GM12878 (cell line): ENCODE measurements at regions not wholly inside any gene's neighbourhood (a gene's known extent, or its start where the extent isn't known, plus 50 kb on each side); places are given as distances from the start of the nearest gene placed in this dataset.

Experiments
- ATAC-seq: fragments of 200-7000 bp; cut with Tn5 transposase; 3 replicates; pipeline ENCODE4 v1.9.1; 2020; ENCODE audit warnings: mild to moderate bottlenecking, moderate library complexity
- BruUV-seq: library from RNA; stranded (reverse); fragments of 400-500 nt; replicated peaks from 2 replicates; lab custom pipeline; 2021; lab: Mats Ljungman, UMichigan
- CTCF ChIA-PET: fragments of 300-600 bp; sonication (Branson Sonifier 250); formaldehyde crosslinking; extraction: SDS; loops from one replicate; lab custom pipeline; 2021; ENCODE audit warnings: inconsistent platforms; lab: Yijun Ruan, JAX
- POLR2A ChIA-PET: fragments of 350-600 bp; formaldehyde crosslinking; extraction: SDS; loops from one replicate; lab custom pipeline; 2021; ENCODE audit warnings: inconsistent platforms; lab: Charles Lee
- RAD21 ChIA-PET: fragments of 300-600 bp; sonication (Branson Sonifier 250); formaldehyde crosslinking; loops from one replicate; lab custom pipeline; 2023; ENCODE audit warnings: antibody characterized with exemption; ENCODE audit not compliant: unreplicated experiment; lab: Charles Lee
- SMC1A ChIA-PET: fragments of 300-600 bp; sonication (Branson Sonifier 250); formaldehyde crosslinking; loops from one replicate; lab custom pipeline; 2023; ENCODE audit not compliant: unreplicated experiment, uncharacterized antibody; lab: Charles Lee
- DNase-seq: peaks from one replicate; pipeline ENCODE4 v3.0.0-alpha.2; 2011; ENCODE audit warnings: low read depth, low spot score
- FAIRE-seq: peaks from 3 replicates; lab custom pipeline; 2011; peaks lifted over from hg19 to GRCh38; lab: Jason Lieb, UNC
- H2AFZ ChIP-seq: 2 replicates; pipeline ENCODE4 v1.6.0; 2011; ENCODE audit warnings: low read depth, low read length, control low read depth; ENCODE audit not compliant: control insufficient read depth
- H3K27ac ChIP-seq: 2 replicates; pipeline ENCODE4 v1.5.1; 2011; ENCODE audit warnings: control low read depth; ENCODE audit not compliant: control insufficient read depth, insufficient read depth
- H3K27me3 ChIP-seq, 2 experiments: replicated peaks in 1 of 2; 2 replicates each; pipeline versions ENCODE4 v1.6.0 to v1.6.1; 2011; ENCODE audit warnings: low read length in 1 of 2; ENCODE audit not compliant: control insufficient read depth in 2 of 2, insufficient read depth in 2 of 2
- H3K36me3 ChIP-seq, 2 experiments: 2 replicates each; pipeline ENCODE4 v1.5.1; 2011; ENCODE audit warnings: low read length in 1 of 2; ENCODE audit not compliant: control insufficient read depth in 2 of 2, insufficient read depth in 2 of 2
- H3K4me1 ChIP-seq: 2 replicates; pipeline ENCODE4 v1.6.1; 2011; ENCODE audit warnings: mild to moderate bottlenecking, low read length, moderate library complexity, mixed read lengths; ENCODE audit not compliant: control insufficient read depth, insufficient read depth
- H3K4me2 ChIP-seq: 2 replicates; pipeline ENCODE4 v1.6.0; 2011; ENCODE audit warnings: control low read depth; ENCODE audit not compliant: control insufficient read depth, insufficient read depth
- H3K4me3 ChIP-seq: fragments of 200-600 bp; sonication (generic); 2 replicates; pipeline ENCODE4 v1.5.1; 2016
- H3K79me2 ChIP-seq: 2 replicates; pipeline ENCODE4 v1.6.0; 2011; ENCODE audit warnings: low read length; ENCODE audit not compliant: control insufficient read depth, insufficient read depth
- H3K9ac ChIP-seq: 2 replicates; pipeline ENCODE4 v1.8.0; 2011; ENCODE audit warnings: low read length, control low read depth, mixed read lengths; ENCODE audit not compliant: control insufficient read depth, insufficient read depth
- H3K9me3 ChIP-seq: replicated peaks from 3 replicates; pipeline ENCODE4 v1.5.1; 2011; ENCODE audit warnings: mild to moderate bottlenecking, low read length; ENCODE audit not compliant: control insufficient read depth, insufficient read depth
- H4K20me1 ChIP-seq: 2 replicates; pipeline ENCODE4 v1.6.0; 2011; ENCODE audit not compliant: control insufficient read depth, insufficient read depth
- CHD4 ChIP-seq: fragments of 200-600 bp; sonication (generic); IDR thresholded peaks from 2 replicates; pipeline ENCODE4 v1.6.1; 2016; ENCODE audit warnings: mild to moderate bottlenecking
- EP300 ChIP-seq, 2 experiments: fragments of 150-350 bp in 1 of 2; IDR thresholded peaks; 2 replicates each; pipeline ENCODE4 v1.6.1; 2011 to 2012; ENCODE audit warnings: low read depth in 2 of 2, low read length in 2 of 2, borderline replicate concordance in 1 of 2, improper control_type of control experiment in 1 of 2, inconsistent platforms in 1 of 2; ENCODE audit not compliant: control insufficient read depth in 1 of 2
- ESRRA ChIP-seq: IDR thresholded peaks from 2 replicates; pipeline ENCODE4 v1.6.1; 2012; ENCODE audit warnings: mild to moderate bottlenecking, low read length, improper control_type of control experiment
- ETV6 ChIP-seq, 2 experiments: fragments of 450-650 bp in 1 of 2; IDR thresholded peaks in 1 of 2; conservative IDR thresholded peaks in 1 of 2; 2 replicates each; pipeline ENCODE4 v1.6.1; 2014; ENCODE audit warnings: antibody characterized with exemption in 1 of 2, borderline replicate concordance in 1 of 2, low read depth in 1 of 2, mild to moderate bottlenecking in 1 of 2, moderate library complexity in 1 of 2
- MEF2B ChIP-seq: fragments of 450-650 bp; IDR thresholded peaks from 2 replicates; pipeline ENCODE4 v1.6.1; 2018; ENCODE audit warnings: mild to moderate bottlenecking, moderate library complexity; ENCODE audit not compliant: partially characterized antibody, poor library complexity, severe bottlenecking
- MXI1 ChIP-seq: fragments of 150-350 bp; IDR thresholded peaks from 2 replicates; pipeline ENCODE4 v1.6.1; 2011; ENCODE audit warnings: low read depth, mild to moderate bottlenecking, inconsistent platforms, low read length, improper control_type of control experiment
- NFYA ChIP-seq: IDR thresholded peaks from 2 replicates; pipeline ENCODE4 v1.6.1; 2011; ENCODE audit warnings: low read depth, mild to moderate bottlenecking, low read length, improper control_type of control experiment, borderline replicate concordance
- POLR2AphosphoS2 ChIP-seq: IDR thresholded peaks from 2 replicates; pipeline ENCODE4 v1.6.1; 2011; ENCODE audit warnings: low read depth, mild to moderate bottlenecking, low read length, improper control_type of control experiment, moderate library complexity
- RAD51 ChIP-seq: fragments of 450-650 bp; IDR thresholded peaks from 2 replicates; pipeline ENCODE4 v1.6.1; 2016; ENCODE audit warnings: moderate library complexity, mild to moderate bottlenecking, inconsistent platforms
- RB1 ChIP-seq: fragments of 450-650 bp; formaldehyde crosslinking; IDR thresholded peaks from 2 replicates; pipeline ENCODE4 v1.6.1; 2017; ENCODE audit warnings: mild to moderate bottlenecking, borderline replicate concordance
- SUPT20H ChIP-seq: IDR thresholded peaks from 2 replicates; pipeline ENCODE4 v1.6.1; 2011; ENCODE audit warnings: low read depth, mild to moderate bottlenecking, low read length, moderate library complexity, borderline replicate concordance; ENCODE audit not compliant: control insufficient read depth
- ZNF622 ChIP-seq: fragments of 450-650 bp; IDR thresholded peaks from 2 replicates; pipeline ENCODE4 v1.6.1; 2017; ENCODE audit warnings: mild to moderate bottlenecking, inconsistent platforms
- WGBS: methylation state at CpG from one replicate; pipeline ENCODE4 v1.1.6; 2016; ENCODE audit warnings: low lambda C conversion rate; ENCODE audit not compliant: insufficient replicate concordance, insufficient coverage; ENCODE audit errors: missing lambda C conversion rate; 5-methylcytosine and 5-hydroxymethylcytosine counted together
- in situ Hi-C: fragments of 300-500 bp; cut with MboI; formaldehyde crosslinking; loops from 9 replicates; pipeline ENCODE4 v1.14.3; 2018; ENCODE audit warnings: mixed read lengths
- intact Hi-C: fragments of 100-400 bp; cut with micrococcal nuclease; formaldehyde crosslinking; loops from one replicate; pipeline ENCODE4 v1.14.2; 2022; ENCODE audit not compliant: unreplicated experiment
- TF ChIP-seq, protein P1 (sequence below): fragments of 450-650 bp; conservative IDR thresholded peaks from 2 replicates; pipeline ENCODE4 v1.6.1; 2017; ENCODE audit warnings: mild to moderate bottlenecking, moderate library complexity
- TF ChIP-seq, protein P2 (sequence below): IDR thresholded peaks from 2 replicates; pipeline ENCODE4 v1.6.1; 2012; ENCODE audit warnings: low read depth, low read length, improper control_type of control experiment
- TF ChIP-seq, protein P3 (sequence below): fragments of 450-650 bp; formaldehyde crosslinking; IDR thresholded peaks from 2 replicates; pipeline ENCODE4 v1.4.0; 2020; ENCODE audit warnings: mild to moderate bottlenecking, moderate library complexity
- TF ChIP-seq, protein P4 (sequence below): fragments of 450-650 bp; IDR thresholded peaks from 2 replicates; pipeline ENCODE4 v1.6.1; 2017; ENCODE audit warnings: low read depth, mild to moderate bottlenecking, moderate library complexity

DNA sequence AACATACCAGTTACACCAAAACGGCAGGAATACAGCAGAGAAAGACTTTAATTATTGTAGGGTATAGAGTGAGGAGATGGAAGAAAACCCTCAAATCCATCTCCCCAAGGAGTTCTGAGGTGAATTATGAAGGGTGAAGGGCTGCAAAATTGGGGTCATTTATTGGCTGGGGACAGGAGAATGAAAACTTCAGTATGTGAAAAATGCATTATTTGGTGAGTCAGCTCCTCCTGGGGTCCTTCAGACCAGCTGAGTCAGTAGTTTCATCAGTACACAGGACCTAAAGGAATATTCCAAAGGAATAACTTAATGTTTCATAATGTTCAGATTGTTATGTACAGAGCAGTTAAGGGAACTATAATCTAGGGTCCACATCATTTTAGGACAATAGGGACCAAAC is 566.0 kb downstream of the GBE1 start:
- no peak overlapping the region for H3K4me2 ChIP-seq
- no peak overlapping the region for H3K27ac ChIP-seq
- ChIA-PET RAD21 (no interaction called here), CTCF (interaction anchor here (0.7 to 1.0 kb wide), 2 partner anchors 32 to 951 kb away, joined by 3 read pairs; no protein-coding TSS in a partner anchor), SMC1A (no interaction called here), POLR2A (no interaction called here)
- no peaks in the 10 kb centered on the region for H3K27me3 ChIP-seq
- no peak overlapping the region for H3K9ac ChIP-seq
- 0% methylated on average over 1 of the region's 1 CpG for WGBS
- intact Hi-C loops = no loop called here
- ATAC-seq (no peak), FAIRE-seq (no peak), DNase-seq (no peak)
- TF ChIP-seq RB1 = no peak
- no peak for TF ChIP-seq ETV6 (conservative IDR thresholded peaks at IDR 0.05 in 1 of 2, IDR thresholded peaks at IDR 0.05 in 1 of 2; ENCODE audit: borderline replicate concordance in 1 of 2, low read depth in 1 of 2)
- no peak for TF ChIP-seq ZNF622
- no peak for TF ChIP-seq MEF2B
- TF ChIP-seq CHD4 = no peak
- TF ChIP-seq ESRRA = no peak
- TF ChIP-seq SUPT20H = no peak
- TF ChIP-seq MXI1 = no peak
- TF ChIP-seq, protein P1, sequence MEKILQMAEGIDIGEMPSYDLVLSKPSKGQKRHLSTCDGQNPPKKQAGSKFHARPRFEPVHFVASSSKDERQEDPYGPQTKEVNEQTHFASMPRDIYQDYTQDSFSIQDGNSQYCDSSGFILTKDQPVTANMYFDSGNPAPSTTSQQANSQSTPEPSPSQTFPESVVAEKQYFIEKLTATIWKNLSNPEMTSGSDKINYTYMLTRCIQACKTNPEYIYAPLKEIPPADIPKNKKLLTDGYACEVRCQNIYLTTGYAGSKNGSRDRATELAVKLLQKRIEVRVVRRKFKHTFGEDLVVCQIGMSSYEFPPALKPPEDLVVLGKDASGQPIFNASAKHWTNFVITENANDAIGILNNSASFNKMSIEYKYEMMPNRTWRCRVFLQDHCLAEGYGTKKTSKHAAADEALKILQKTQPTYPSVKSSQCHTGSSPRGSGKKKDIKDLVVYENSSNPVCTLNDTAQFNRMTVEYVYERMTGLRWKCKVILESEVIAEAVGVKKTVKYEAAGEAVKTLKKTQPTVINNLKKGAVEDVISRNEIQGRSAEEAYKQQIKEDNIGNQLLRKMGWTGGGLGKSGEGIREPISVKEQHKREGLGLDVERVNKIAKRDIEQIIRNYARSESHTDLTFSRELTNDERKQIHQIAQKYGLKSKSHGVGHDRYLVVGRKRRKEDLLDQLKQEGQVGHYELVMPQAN = no peak
- TF ChIP-seq, protein P2, sequence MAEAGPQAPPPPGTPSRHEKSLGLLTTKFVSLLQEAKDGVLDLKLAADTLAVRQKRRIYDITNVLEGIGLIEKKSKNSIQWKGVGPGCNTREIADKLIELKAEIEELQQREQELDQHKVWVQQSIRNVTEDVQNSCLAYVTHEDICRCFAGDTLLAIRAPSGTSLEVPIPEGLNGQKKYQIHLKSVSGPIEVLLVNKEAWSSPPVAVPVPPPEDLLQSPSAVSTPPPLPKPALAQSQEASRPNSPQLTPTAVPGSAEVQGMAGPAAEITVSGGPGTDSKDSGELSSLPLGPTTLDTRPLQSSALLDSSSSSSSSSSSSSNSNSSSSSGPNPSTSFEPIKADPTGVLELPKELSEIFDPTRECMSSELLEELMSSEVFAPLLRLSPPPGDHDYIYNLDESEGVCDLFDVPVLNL = no peak
- no peak for TF ChIP-seq EP300 (IDR thresholded peaks at IDR 0.05; ENCODE audit: borderline replicate concordance in 1 of 2, control insufficient read depth in 1 of 2, low read depth in 2 of 2, low read length in 2 of 2)
- no peak for TF ChIP-seq RAD51
- TF ChIP-seq, protein P3, sequence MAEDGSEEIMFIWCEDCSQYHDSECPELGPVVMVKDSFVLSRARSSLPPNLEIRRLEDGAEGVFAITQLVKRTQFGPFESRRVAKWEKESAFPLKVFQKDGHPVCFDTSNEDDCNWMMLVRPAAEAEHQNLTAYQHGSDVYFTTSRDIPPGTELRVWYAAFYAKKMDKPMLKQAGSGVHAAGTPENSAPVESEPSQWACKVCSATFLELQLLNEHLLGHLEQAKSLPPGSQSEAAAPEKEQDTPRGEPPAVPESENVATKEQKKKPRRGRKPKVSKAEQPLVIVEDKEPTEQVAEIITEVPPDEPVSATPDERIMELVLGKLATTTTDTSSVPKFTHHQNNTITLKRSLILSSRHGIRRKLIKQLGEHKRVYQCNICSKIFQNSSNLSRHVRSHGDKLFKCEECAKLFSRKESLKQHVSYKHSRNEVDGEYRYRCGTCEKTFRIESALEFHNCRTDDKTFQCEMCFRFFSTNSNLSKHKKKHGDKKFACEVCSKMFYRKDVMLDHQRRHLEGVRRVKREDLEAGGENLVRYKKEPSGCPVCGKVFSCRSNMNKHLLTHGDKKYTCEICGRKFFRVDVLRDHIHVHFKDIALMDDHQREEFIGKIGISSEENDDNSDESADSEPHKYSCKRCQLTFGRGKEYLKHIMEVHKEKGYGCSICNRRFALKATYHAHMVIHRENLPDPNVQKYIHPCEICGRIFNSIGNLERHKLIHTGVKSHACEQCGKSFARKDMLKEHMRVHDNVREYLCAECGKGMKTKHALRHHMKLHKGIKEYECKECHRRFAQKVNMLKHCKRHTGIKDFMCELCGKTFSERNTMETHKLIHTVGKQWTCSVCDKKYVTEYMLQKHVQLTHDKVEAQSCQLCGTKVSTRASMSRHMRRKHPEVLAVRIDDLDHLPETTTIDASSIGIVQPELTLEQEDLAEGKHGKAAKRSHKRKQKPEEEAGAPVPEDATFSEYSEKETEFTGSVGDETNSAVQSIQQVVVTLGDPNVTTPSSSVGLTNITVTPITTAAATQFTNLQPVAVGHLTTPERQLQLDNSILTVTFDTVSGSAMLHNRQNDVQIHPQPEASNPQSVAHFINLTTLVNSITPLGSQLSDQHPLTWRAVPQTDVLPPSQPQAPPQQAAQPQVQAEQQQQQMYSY = no peak
- TF ChIP-seq POLR2AphosphoS2 = no peak
- TF ChIP-seq, protein P4, sequence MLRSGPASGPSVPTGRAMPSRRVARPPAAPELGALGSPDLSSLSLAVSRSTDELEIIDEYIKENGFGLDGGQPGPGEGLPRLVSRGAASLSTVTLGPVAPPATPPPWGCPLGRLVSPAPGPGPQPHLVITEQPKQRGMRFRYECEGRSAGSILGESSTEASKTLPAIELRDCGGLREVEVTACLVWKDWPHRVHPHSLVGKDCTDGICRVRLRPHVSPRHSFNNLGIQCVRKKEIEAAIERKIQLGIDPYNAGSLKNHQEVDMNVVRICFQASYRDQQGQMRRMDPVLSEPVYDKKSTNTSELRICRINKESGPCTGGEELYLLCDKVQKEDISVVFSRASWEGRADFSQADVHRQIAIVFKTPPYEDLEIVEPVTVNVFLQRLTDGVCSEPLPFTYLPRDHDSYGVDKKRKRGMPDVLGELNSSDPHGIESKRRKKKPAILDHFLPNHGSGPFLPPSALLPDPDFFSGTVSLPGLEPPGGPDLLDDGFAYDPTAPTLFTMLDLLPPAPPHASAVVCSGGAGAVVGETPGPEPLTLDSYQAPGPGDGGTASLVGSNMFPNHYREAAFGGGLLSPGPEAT = no peak
- no peak for TF ChIP-seq NFYA
- no peaks in the 10 kb centered on the region for H3K36me3 ChIP-seq
- H4K20me1 ChIP-seq = no peaks in the 10 kb centered on the region
- H2AFZ ChIP-seq = no peak overlapping the region
- no peaks in the 10 kb centered on the region for H3K4me1 ChIP-seq
- H3K9me3 ChIP-seq = no peaks in the 10 kb centered on the region
- BruUV-seq = no TSS peak
- no peak overlapping the region for H3K4me3 ChIP-seq
- in situ Hi-C loops = no loop called here
- no peaks in the 10 kb centered on the region for H3K79me2 ChIP-seq
